WTC11 (cell line): ENCODE measurements at regions not wholly inside any gene's neighbourhood (a gene's known extent, or its start where the extent isn't known, plus 50 kb on each side); places are given as distances from the start of the nearest gene placed in this dataset.

Experiments used
- ATAC-seq: fragments of 200-7000 bp; cut with Tn5 transposase; 2 replicates; pipeline ENCODE4 v1.10.0; 2021; ENCODE audit warnings: mild to moderate bottlenecking, moderate library complexity
- CTCF ChIA-PET: fragments of 300-600 bp; sonication (Branson Sonifier 250); formaldehyde crosslinking; loops from one replicate; lab custom pipeline; 2021; ENCODE audit warnings: antibody characterized with exemption; lab: Charles Lee
- POLR2A ChIA-PET: fragments of 350-600 bp; sonication (Branson Sonifier 250); formaldehyde crosslinking; loops from one replicate; lab custom pipeline; 2021; ENCODE audit warnings: antibody characterized with exemption; lab: Charles Lee
- DNase-seq: peaks from one replicate; pipeline ENCODE4 v3.0.0; 2021; ENCODE audit warnings: low spot score
- H3K27ac Mint-ChIP-seq: 2 replicates; pipeline ENCODE4 v1.8.0; 2021; ENCODE audit warnings: mixed read lengths
- H3K27me3 Mint-ChIP-seq: 2 replicates; pipeline ENCODE4 v1.8.0; 2021; ENCODE audit warnings: low read depth, mild to moderate bottlenecking, moderate library complexity, mixed read lengths
- H3K36me3 Mint-ChIP-seq: 2 replicates; pipeline ENCODE4 v1.8.0; 2021; ENCODE audit warnings: mixed read lengths
- H3K4me1 Mint-ChIP-seq: 2 replicates; pipeline ENCODE4 v1.8.0; 2022; ENCODE audit warnings: mixed read lengths
- H3K4me3 Mint-ChIP-seq: 2 replicates; pipeline ENCODE4 v1.8.0; 2021; ENCODE audit warnings: mild to moderate bottlenecking, moderate library complexity, mixed read lengths
- H3K9me3 Mint-ChIP-seq: 2 replicates; pipeline ENCODE4 v1.8.0; 2021; ENCODE audit warnings: mixed read lengths
- ATF1 ChIP-seq: sonication (generic); formaldehyde crosslinking; IDR thresholded peaks from 2 replicates; pipeline ENCODE4 v1.8.1; 2023; ENCODE audit warnings: mild to moderate bottlenecking, moderate library complexity, missing genetic modification reagents
- NFATC4 ChIP-seq: fragments of 250-450 bp; sonication (Bioruptor Pico); IDR thresholded peaks from 2 replicates; pipeline ENCODE4 v1.9.0; 2021; ENCODE audit warnings: mild to moderate bottlenecking
- NR2C2 ChIP-seq: sonication (generic); formaldehyde crosslinking; IDR thresholded peaks from 2 replicates; pipeline ENCODE4 v1.8.0; 2022; ENCODE audit warnings: mild to moderate bottlenecking, missing genetic modification reagents
- TCF7 ChIP-seq: sonication (generic); formaldehyde crosslinking; IDR thresholded peaks from 2 replicates; pipeline ENCODE4 v1.8.0; 2022; ENCODE audit warnings: mild to moderate bottlenecking, low read depth, missing genetic modification reagents, moderate library complexity
- ZNF416 ChIP-seq: fragments of 250-450 bp; sonication (Bioruptor Pico); IDR thresholded peaks from 2 replicates; pipeline ENCODE4 v1.9.0; 2021; ENCODE audit warnings: mild to moderate bottlenecking, inconsistent platforms
- TF ChIP-seq, protein P1 (sequence below): sonication (generic); formaldehyde crosslinking; IDR thresholded peaks from 2 replicates; pipeline ENCODE4 v1.8.0; 2022; ENCODE audit warnings: mild to moderate bottlenecking, missing genetic modification reagents
- TF ChIP-seq, protein P2 (sequence below): sonication (generic); formaldehyde crosslinking; IDR thresholded peaks from 2 replicates; pipeline ENCODE4 v1.8.1; 2023; ENCODE audit warnings: mild to moderate bottlenecking, missing genetic modification reagents
- TF ChIP-seq, protein P3 (sequence below): fragments of 250-450 bp; sonication (Bioruptor Pico); IDR thresholded peaks from 2 replicates; pipeline ENCODE4 v1.9.0; 2021; ENCODE audit warnings: mild to moderate bottlenecking, borderline replicate concordance
- TF ChIP-seq, protein P4 (sequence below): sonication (generic); formaldehyde crosslinking; IDR thresholded peaks from 2 replicates; pipeline ENCODE4 v1.8.0; 2022; ENCODE audit warnings: mild to moderate bottlenecking, missing genetic modification reagents
- TF ChIP-seq, protein P5 (sequence below): sonication (generic); formaldehyde crosslinking; conservative IDR thresholded peaks from 2 replicates; pipeline ENCODE4 v1.8.1; 2023; ENCODE audit warnings: mild to moderate bottlenecking, low read depth, missing genetic modification reagents, moderate library complexity
- TF ChIP-seq, protein P6 (sequence below): sonication (generic); formaldehyde crosslinking; IDR thresholded peaks from 2 replicates; pipeline ENCODE4 v1.8.0; 2023; ENCODE audit warnings: missing genetic modification reagents, mild to moderate bottlenecking, borderline replicate concordance
- TF ChIP-seq, protein P7 (sequence below): fragments of 250-450 bp; sonication (Bioruptor Pico); IDR thresholded peaks from 2 replicates; pipeline ENCODE4 v1.9.0; 2021; ENCODE audit warnings: mild to moderate bottlenecking

DNA sequence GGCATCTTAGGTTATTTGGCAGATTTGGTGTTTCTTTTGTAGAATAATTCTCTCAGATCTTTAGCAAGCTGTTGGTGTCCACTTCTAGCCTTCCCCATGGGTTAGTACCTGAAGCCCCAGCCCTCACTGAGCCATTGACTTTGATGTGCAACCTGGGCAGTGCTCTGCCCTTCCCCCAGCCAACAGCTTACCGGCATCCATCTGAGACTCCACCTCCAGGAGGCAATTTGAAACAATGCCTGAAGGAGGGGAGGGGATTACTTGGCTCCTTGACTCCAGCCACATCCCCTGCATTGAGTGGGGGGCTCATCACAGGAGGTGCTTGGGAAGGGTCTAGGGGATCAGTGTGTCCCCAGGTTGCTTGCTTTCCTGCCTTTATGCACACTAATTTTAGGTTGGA is 114.8 kb downstream of the TRIM29 start:
- no peak overlapping the region for H3K4me3 Mint-ChIP-seq
- CTCF ChIA-PET = interaction anchor here (0.9 to 5.0 kb wide), 8 partner anchors 9 to 94 kb away, joined by 3 to 32 read pairs (median 7); no protein-coding TSS in a partner anchor
- H3K27me3 Mint-ChIP-seq = peaks cover 9% of the 10 kb centered on the region
- H3K9me3 Mint-ChIP-seq = 0 out of 2 replicates have a peak, but pooled peaks cover 4% of the 10 kb centered on the region
- no peaks in the 10 kb centered on the region for H3K36me3 Mint-ChIP-seq
- no peak for TF ChIP-seq ATF1 (CRISPR knock-in tag)
- TF ChIP-seq, protein P1, sequence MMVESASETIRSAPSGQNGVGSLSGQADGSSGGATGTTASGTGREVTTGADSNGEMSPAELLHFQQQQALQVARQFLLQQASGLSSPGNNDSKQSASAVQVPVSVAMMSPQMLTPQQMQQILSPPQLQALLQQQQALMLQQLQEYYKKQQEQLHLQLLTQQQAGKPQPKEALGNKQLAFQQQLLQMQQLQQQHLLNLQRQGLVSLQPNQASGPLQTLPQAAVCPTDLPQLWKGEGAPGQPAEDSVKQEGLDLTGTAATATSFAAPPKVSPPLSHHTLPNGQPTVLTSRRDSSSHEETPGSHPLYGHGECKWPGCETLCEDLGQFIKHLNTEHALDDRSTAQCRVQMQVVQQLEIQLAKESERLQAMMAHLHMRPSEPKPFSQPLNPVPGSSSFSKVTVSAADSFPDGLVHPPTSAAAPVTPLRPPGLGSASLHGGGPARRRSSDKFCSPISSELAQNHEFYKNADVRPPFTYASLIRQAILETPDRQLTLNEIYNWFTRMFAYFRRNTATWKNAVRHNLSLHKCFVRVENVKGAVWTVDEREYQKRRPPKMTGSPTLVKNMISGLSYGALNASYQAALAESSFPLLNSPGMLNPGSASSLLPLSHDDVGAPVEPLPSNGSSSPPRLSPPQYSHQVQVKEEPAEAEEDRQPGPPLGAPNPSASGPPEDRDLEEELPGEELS (CRISPR knock-in tag) = no peak
- TF ChIP-seq ZNF416 (CRISPR knock-in tag) = no peak
- TF ChIP-seq TCF7 (CRISPR knock-in tag) = no peak
- TF ChIP-seq, protein P2, sequence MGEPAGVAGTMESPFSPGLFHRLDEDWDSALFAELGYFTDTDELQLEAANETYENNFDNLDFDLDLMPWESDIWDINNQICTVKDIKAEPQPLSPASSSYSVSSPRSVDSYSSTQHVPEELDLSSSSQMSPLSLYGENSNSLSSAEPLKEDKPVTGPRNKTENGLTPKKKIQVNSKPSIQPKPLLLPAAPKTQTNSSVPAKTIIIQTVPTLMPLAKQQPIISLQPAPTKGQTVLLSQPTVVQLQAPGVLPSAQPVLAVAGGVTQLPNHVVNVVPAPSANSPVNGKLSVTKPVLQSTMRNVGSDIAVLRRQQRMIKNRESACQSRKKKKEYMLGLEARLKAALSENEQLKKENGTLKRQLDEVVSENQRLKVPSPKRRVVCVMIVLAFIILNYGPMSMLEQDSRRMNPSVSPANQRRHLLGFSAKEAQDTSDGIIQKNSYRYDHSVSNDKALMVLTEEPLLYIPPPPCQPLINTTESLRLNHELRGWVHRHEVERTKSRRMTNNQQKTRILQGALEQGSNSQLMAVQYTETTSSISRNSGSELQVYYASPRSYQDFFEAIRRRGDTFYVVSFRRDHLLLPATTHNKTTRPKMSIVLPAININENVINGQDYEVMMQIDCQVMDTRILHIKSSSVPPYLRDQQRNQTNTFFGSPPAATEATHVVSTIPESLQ = no peak
- TF ChIP-seq NR2C2 (CRISPR knock-in tag) = no peak
- TF ChIP-seq, protein P3, sequence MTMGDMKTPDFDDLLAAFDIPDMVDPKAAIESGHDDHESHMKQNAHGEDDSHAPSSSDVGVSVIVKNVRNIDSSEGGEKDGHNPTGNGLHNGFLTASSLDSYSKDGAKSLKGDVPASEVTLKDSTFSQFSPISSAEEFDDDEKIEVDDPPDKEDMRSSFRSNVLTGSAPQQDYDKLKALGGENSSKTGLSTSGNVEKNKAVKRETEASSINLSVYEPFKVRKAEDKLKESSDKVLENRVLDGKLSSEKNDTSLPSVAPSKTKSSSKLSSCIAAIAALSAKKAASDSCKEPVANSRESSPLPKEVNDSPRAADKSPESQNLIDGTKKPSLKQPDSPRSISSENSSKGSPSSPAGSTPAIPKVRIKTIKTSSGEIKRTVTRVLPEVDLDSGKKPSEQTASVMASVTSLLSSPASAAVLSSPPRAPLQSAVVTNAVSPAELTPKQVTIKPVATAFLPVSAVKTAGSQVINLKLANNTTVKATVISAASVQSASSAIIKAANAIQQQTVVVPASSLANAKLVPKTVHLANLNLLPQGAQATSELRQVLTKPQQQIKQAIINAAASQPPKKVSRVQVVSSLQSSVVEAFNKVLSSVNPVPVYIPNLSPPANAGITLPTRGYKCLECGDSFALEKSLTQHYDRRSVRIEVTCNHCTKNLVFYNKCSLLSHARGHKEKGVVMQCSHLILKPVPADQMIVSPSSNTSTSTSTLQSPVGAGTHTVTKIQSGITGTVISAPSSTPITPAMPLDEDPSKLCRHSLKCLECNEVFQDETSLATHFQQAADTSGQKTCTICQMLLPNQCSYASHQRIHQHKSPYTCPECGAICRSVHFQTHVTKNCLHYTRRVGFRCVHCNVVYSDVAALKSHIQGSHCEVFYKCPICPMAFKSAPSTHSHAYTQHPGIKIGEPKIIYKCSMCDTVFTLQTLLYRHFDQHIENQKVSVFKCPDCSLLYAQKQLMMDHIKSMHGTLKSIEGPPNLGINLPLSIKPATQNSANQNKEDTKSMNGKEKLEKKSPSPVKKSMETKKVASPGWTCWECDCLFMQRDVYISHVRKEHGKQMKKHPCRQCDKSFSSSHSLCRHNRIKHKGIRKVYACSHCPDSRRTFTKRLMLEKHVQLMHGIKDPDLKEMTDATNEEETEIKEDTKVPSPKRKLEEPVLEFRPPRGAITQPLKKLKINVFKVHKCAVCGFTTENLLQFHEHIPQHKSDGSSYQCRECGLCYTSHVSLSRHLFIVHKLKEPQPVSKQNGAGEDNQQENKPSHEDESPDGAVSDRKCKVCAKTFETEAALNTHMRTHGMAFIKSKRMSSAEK (CRISPR knock-in tag) = no peak
- TF ChIP-seq, protein P4, sequence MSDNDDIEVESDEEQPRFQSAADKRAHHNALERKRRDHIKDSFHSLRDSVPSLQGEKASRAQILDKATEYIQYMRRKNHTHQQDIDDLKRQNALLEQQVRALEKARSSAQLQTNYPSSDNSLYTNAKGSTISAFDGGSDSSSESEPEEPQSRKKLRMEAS (CRISPR knock-in tag) = no peak
- no peak for TF ChIP-seq NFATC4 (CRISPR knock-in tag)
- TF ChIP-seq, protein P5, sequence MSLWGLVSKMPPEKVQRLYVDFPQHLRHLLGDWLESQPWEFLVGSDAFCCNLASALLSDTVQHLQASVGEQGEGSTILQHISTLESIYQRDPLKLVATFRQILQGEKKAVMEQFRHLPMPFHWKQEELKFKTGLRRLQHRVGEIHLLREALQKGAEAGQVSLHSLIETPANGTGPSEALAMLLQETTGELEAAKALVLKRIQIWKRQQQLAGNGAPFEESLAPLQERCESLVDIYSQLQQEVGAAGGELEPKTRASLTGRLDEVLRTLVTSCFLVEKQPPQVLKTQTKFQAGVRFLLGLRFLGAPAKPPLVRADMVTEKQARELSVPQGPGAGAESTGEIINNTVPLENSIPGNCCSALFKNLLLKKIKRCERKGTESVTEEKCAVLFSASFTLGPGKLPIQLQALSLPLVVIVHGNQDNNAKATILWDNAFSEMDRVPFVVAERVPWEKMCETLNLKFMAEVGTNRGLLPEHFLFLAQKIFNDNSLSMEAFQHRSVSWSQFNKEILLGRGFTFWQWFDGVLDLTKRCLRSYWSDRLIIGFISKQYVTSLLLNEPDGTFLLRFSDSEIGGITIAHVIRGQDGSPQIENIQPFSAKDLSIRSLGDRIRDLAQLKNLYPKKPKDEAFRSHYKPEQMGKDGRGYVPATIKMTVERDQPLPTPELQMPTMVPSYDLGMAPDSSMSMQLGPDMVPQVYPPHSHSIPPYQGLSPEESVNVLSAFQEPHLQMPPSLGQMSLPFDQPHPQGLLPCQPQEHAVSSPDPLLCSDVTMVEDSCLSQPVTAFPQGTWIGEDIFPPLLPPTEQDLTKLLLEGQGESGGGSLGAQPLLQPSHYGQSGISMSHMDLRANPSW = no peak
- TF ChIP-seq, protein P6, sequence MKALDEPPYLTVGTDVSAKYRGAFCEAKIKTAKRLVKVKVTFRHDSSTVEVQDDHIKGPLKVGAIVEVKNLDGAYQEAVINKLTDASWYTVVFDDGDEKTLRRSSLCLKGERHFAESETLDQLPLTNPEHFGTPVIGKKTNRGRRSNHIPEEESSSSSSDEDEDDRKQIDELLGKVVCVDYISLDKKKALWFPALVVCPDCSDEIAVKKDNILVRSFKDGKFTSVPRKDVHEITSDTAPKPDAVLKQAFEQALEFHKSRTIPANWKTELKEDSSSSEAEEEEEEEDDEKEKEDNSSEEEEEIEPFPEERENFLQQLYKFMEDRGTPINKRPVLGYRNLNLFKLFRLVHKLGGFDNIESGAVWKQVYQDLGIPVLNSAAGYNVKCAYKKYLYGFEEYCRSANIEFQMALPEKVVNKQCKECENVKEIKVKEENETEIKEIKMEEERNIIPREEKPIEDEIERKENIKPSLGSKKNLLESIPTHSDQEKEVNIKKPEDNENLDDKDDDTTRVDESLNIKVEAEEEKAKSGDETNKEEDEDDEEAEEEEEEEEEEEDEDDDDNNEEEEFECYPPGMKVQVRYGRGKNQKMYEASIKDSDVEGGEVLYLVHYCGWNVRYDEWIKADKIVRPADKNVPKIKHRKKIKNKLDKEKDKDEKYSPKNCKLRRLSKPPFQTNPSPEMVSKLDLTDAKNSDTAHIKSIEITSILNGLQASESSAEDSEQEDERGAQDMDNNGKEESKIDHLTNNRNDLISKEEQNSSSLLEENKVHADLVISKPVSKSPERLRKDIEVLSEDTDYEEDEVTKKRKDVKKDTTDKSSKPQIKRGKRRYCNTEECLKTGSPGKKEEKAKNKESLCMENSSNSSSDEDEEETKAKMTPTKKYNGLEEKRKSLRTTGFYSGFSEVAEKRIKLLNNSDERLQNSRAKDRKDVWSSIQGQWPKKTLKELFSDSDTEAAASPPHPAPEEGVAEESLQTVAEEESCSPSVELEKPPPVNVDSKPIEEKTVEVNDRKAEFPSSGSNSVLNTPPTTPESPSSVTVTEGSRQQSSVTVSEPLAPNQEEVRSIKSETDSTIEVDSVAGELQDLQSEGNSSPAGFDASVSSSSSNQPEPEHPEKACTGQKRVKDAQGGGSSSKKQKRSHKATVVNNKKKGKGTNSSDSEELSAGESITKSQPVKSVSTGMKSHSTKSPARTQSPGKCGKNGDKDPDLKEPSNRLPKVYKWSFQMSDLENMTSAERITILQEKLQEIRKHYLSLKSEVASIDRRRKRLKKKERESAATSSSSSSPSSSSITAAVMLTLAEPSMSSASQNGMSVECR (CRISPR knock-in tag) = no peak
- TF ChIP-seq, protein P7, sequence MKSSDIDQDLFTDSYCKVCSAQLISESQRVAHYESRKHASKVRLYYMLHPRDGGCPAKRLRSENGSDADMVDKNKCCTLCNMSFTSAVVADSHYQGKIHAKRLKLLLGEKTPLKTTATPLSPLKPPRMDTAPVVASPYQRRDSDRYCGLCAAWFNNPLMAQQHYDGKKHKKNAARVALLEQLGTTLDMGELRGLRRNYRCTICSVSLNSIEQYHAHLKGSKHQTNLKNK = no peak
- peak; percentile 86 for ATAC-seq
- no peak overlapping the region for H3K27ac Mint-ChIP-seq
- peaks cover 30% of the 10 kb centered on the region for H3K4me1 Mint-ChIP-seq
- DNase-seq = peak; percentile 28
- POLR2A ChIA-PET = no interaction called here
